Cardiac muscle cell (in vitro differentiated cells and primary cell): ENCODE measurements at regions not wholly inside any gene's neighbourhood (a gene's known extent, or its start where the extent isn't known, plus 50 kb on each side); places are given as distances from the start of the nearest gene placed in this dataset.

Experiments
- DNase-seq, 2 donors: peaks; one replicate each; pipeline versions ENCODE4 v3.0.0 to v3.0.0-alpha.2; 2010 to 2017; ENCODE audit warnings: low read depth in 1 of 2, low spot score in 1 of 2
- H3K27ac ChIP-seq: fragments of 200-600 bp; sonication (generic); 2 replicates; pipeline ENCODE4 v1.5.1; 2016
- H3K27me3 ChIP-seq: fragments of 200-600 bp; sonication (generic); 2 replicates; pipeline ENCODE4 v1.6.0; 2016; ENCODE audit warnings: control low read depth
- H3K36me3 ChIP-seq: fragments of 200-600 bp; sonication (generic); 2 replicates; pipeline ENCODE4 v1.5.1; 2016; ENCODE audit warnings: control low read depth
- H3K4me1 ChIP-seq: fragments of 200-600 bp; sonication (generic); 2 replicates; pipeline ENCODE4 v1.8.1; 2017; ENCODE audit warnings: low read depth, mild to moderate bottlenecking, mixed run types
- H3K4me3 ChIP-seq: fragments of 200-600 bp; sonication (generic); 2 replicates; pipeline ENCODE4 v1.5.1; 2016; ENCODE audit warnings: mild to moderate bottlenecking
- H3K9me3 ChIP-seq: fragments of 200-600 bp; sonication (generic); 2 replicates; pipeline ENCODE4 v1.5.1; 2017; ENCODE audit warnings: low read depth, mild to moderate bottlenecking, control low read depth
- TF ChIP-seq, protein P1 (sequence below): IDR thresholded peaks from 2 replicates; pipeline ENCODE4 v1.5.1; 2012; ENCODE audit warnings: low read depth, mild to moderate bottlenecking, low read length

DNA sequence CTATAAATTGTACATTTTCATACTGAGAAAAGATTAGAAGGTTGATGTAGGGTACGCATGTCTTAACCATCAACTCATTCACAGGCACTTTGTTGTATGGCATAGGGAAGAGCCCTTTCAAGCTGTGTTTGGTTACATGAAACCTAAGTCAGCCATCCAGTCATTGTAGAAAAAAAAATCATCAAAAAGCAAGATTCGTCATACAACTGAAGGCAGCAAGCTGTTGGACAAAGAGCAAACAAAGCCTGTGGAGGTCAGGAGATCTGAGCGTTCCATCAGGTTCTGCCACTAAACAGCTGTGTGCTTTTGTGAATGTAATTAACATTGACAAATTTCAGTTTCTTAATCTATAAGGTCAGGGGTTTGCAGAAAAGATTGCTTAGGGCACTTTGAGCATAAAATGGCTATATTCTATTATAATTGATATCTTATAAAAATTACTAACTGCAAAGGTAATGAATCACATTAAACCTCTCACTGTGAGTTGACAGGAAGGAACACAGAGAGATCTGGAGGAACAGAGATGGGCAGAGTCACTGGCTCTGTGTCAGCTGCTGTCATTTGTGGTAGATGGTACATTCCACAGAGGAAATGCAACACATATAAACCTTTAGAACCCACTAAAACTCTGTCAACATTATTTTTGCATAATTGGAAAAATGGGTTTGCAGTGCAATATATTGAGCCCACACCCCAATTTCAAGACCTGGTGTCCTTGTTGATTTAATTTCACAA lies 66.3 kb upstream of the MYOCD start:
- DNase-seq: no peak
- Histone ChIP-seq H3K27ac (no peak overlapping the region), H3K9me3 (no peaks in the 10 kb centered on the region)

GRCh38 chr17:12600349-12600748 lies 65.3 kb upstream of the MYOCD start:
- H3K4me3 ChIP-seq: no peak overlapping the region
- no peak overlapping the region for H3K27ac ChIP-seq
- TF ChIP-seq, protein P1, sequence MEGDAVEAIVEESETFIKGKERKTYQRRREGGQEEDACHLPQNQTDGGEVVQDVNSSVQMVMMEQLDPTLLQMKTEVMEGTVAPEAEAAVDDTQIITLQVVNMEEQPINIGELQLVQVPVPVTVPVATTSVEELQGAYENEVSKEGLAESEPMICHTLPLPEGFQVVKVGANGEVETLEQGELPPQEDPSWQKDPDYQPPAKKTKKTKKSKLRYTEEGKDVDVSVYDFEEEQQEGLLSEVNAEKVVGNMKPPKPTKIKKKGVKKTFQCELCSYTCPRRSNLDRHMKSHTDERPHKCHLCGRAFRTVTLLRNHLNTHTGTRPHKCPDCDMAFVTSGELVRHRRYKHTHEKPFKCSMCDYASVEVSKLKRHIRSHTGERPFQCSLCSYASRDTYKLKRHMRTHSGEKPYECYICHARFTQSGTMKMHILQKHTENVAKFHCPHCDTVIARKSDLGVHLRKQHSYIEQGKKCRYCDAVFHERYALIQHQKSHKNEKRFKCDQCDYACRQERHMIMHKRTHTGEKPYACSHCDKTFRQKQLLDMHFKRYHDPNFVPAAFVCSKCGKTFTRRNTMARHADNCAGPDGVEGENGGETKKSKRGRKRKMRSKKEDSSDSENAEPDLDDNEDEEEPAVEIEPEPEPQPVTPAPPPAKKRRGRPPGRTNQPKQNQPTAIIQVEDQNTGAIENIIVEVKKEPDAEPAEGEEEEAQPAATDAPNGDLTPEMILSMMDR: no peak
- no peaks in the 10 kb centered on the region for H3K36me3 ChIP-seq
- H3K4me1 ChIP-seq: peaks cover 12% of the 10 kb centered on the region
- H3K27me3 ChIP-seq: no peaks in the 10 kb centered on the region
- no peak for DNase-seq
- no peaks in the 10 kb centered on the region for H3K9me3 ChIP-seq

More for the DNA sequence above, 66.3 kb upstream of the MYOCD start:
- H3K4me3 ChIP-seq: no peak overlapping the region
- no peaks in the 10 kb centered on the region for H3K36me3 ChIP-seq
- TF ChIP-seq, protein P1: no peak
- H3K27me3 ChIP-seq: no peaks in the 10 kb centered on the region
- H3K4me1 ChIP-seq: peaks cover 12% of the 10 kb centered on the region

GRCh38 chr17:12603566-12603965 lies 62.1 kb upstream of the MYOCD start:
- no peak for DNase-seq
- no peak overlapping the region for H3K27ac ChIP-seq
- H3K36me3 ChIP-seq: no peaks in the 10 kb centered on the region
- peaks cover 12% of the 10 kb centered on the region for H3K4me1 ChIP-seq
- TF ChIP-seq, protein P1: no peak
- no peak overlapping the region for H3K4me3 ChIP-seq
- no peaks in the 10 kb centered on the region for H3K9me3 ChIP-seq
- H3K27me3 ChIP-seq: no peaks in the 10 kb centered on the region

- DNase-seq: no peak
- Histone ChIP-seq H3K27me3 (no peaks in the 10 kb centered on the region), H3K27ac (no peak overlapping the region), H3K4me3 (no peak overlapping the region), H3K36me3 (no peaks in the 10 kb centered on the region), H3K9me3 (no peaks in the 10 kb centered on the region), H3K4me1 (peaks cover 4% of the 10 kb centered on the region)
- TF ChIP-seq, protein P1: no peak
Observed at GRCh38 chr17:12605222-12605621, 60.5 kb upstream of the MYOCD start.

- Histone ChIP-seq H3K4me1 (no peaks in the 10 kb centered on the region), H3K27ac (no peak overlapping the region)
- DNase-seq: peak in 1 of 2 donors; percentile 28
Observed at GRCh38 chr17:12613566-12613965, 52.1 kb upstream of the MYOCD start.

More at GRCh38 chr17:12613566-12613965, 52.1 kb upstream of the MYOCD start:
- TF ChIP-seq, protein P1: no peak
- no peaks in the 10 kb centered on the region for H3K9me3 ChIP-seq
- no peaks in the 10 kb centered on the region for H3K36me3 ChIP-seq
- no peaks in the 10 kb centered on the region for H3K27me3 ChIP-seq
- H3K4me3 ChIP-seq: no peak overlapping the region
